ENCODE measurements at regions not wholly inside any gene's neighbourhood (a gene's known extent, or its start where the extent isn't known, plus 50 kb on each side); places are given as distances from the start of the nearest gene placed in this dataset.

- no peak overlapping the region for H3K4me3 ChIP-seq (ENCODE audit: low read length)
- no peaks in the 10 kb centered on the region for H3K9me2 ChIP-seq (ENCODE audit: insufficient read depth, low read length)
- H2AFZ ChIP-seq (ENCODE audit: low read depth, low read length): no peak overlapping the region
- no peak overlapping the region for H3K9ac ChIP-seq (ENCODE audit: low read length)
- no peaks in the 10 kb centered on the region for H4K20me1 ChIP-seq (ENCODE audit: insufficient read depth)
- TF ChIP-seq EP300 (conservative IDR thresholded peaks at IDR 0.05; ENCODE audit: poor library complexity, severe bottlenecking): no peak
- no peak for TF ChIP-seq POLR2AphosphoS5 (IDR thresholded peaks at IDR 0.05)
- no peak for TF ChIP-seq REST (IDR thresholded peaks at IDR 0.05; ENCODE audit: borderline replicate concordance)
- TF ChIP-seq SMC3 (conservative IDR thresholded peaks at IDR 0.05; ENCODE audit: poor library complexity): no peak
- no peak for TF ChIP-seq CTCF (IDR thresholded peaks at IDR 0.05; ENCODE audit: poor library complexity, severe bottlenecking)
- TF ChIP-seq MXI1 (conservative IDR thresholded peaks at IDR 0.05; ENCODE audit: poor library complexity, severe bottlenecking): no peak
- no peak for TF ChIP-seq EZH2 (IDR thresholded peaks at IDR 0.05; ENCODE audit: borderline replicate concordance, insufficient read depth, low read length, poor library complexity, severe bottlenecking)
- TF ChIP-seq TAF1 (IDR thresholded peaks at IDR 0.05; ENCODE audit: low read depth): no peak
- TF ChIP-seq RAD21 (conservative IDR thresholded peaks at IDR 0.05): no peak
- H3K36me3 ChIP-seq (ENCODE audit: insufficient read depth, low read length): no peaks in the 10 kb centered on the region
- H3K27me3 ChIP-seq (ENCODE audit: insufficient read depth, low read depth, low read length): no peaks in the 10 kb centered on the region
- H3K79me2 ChIP-seq (replicated peaks; ENCODE audit: insufficient read depth, low read length): no peaks in the 10 kb centered on the region
- no peaks in the 10 kb centered on the region for H3F3A ChIP-seq (ENCODE audit: insufficient read depth, low read length, poor library complexity, severe bottlenecking)
- H3K27ac ChIP-seq (ENCODE audit: low read length): no peak overlapping the region
- no peaks in the 10 kb centered on the region for H3K9me3 ChIP-seq (ENCODE audit: low read length)
- H3K4me2 ChIP-seq (ENCODE audit: low read length): no peak overlapping the region
These were observed 71.0 kb downstream of the CRYGS start for GRCh38 chr3:186473166-186473565.

- Histone ChIP-seq H3K4me2 (ENCODE audit: low read length) (no peak overlapping the region), H3K27ac (ENCODE audit: low read length) (no peak overlapping the region), H3K27me3 (ENCODE audit: insufficient read depth, low read depth, low read length) (no peaks in the 10 kb centered on the region), H2AFZ (ENCODE audit: low read depth, low read length) (no peak overlapping the region), H4K20me1 (ENCODE audit: insufficient read depth) (no peaks in the 10 kb centered on the region), H3K9me3 (ENCODE audit: low read length) (no peaks in the 10 kb centered on the region), H3K9me2 (ENCODE audit: insufficient read depth, low read length) (no peaks in the 10 kb centered on the region), H3K79me2 (replicated peaks; ENCODE audit: insufficient read depth, low read length) (no peaks in the 10 kb centered on the region), H3K4me3 (ENCODE audit: low read length) (no peak overlapping the region), H3F3A (ENCODE audit: insufficient read depth, low read length, poor library complexity, severe bottlenecking) (no peaks in the 10 kb centered on the region), H3K36me3 (ENCODE audit: insufficient read depth, low read length) (no peaks in the 10 kb centered on the region), H3K9ac (ENCODE audit: low read length) (no peak overlapping the region)
- TF ChIP-seq RAD21 (conservative IDR thresholded peaks at IDR 0.05) (no peak), EP300 (conservative IDR thresholded peaks at IDR 0.05; ENCODE audit: poor library complexity, severe bottlenecking) (no peak), REST (IDR thresholded peaks at IDR 0.05; ENCODE audit: borderline replicate concordance) (no peak), MXI1 (conservative IDR thresholded peaks at IDR 0.05; ENCODE audit: poor library complexity, severe bottlenecking) (no peak), CTCF (IDR thresholded peaks at IDR 0.05; ENCODE audit: poor library complexity, severe bottlenecking) (no peak), POLR2AphosphoS5 (IDR thresholded peaks at IDR 0.05) (no peak), EZH2 (IDR thresholded peaks at IDR 0.05; ENCODE audit: borderline replicate concordance, insufficient read depth, low read length, poor library complexity, severe bottlenecking) (no peak), TAF1 (IDR thresholded peaks at IDR 0.05; ENCODE audit: low read depth) (no peak), SMC3 (conservative IDR thresholded peaks at IDR 0.05; ENCODE audit: poor library complexity) (no peak)
These were observed 71.6 kb downstream of the CRYGS start for GRCh38 chr3:186472456-186473008.
